SU-DHL-6 (cell line): ENCODE measurements at regions not wholly inside any gene's neighbourhood (a gene's known extent, or its start where the extent isn't known, plus 50 kb on each side); places are given as distances from the start of the nearest gene placed in this dataset.
A peak's percentile ranks its signal among the peaks of the same experiment; 100 is the strongest.

Source experiments
- H2AFZ ChIP-seq: fragments of 200-600 bp; sonication (generic); 2 replicates; pipeline ENCODE4 v1.6.1; 2014; ENCODE audit warnings: low read depth, mild to moderate bottlenecking, moderate library complexity, mixed read lengths, antibody characterized with exemption, low read length; ENCODE audit not compliant: severe bottlenecking
- H3F3A ChIP-seq: fragments of 200-600 bp; shearing (Covaris generic); 2 replicates; pipeline ENCODE4 v1.6.0; 2016; ENCODE audit warnings: antibody characterized with exemption, mild to moderate bottlenecking; ENCODE audit not compliant: insufficient read depth
- H3K27ac ChIP-seq: fragments of 200-600 bp; sonication (generic); 2 replicates; pipeline ENCODE4 v1.5.1; 2016; ENCODE audit warnings: low read depth, mild to moderate bottlenecking, low read length, moderate library complexity, mixed read lengths
- H3K27me3 ChIP-seq: fragments of 200-600 bp; sonication (generic), shearing (Covaris generic); 2 replicates; pipeline ENCODE4 v1.6.0; 2014; ENCODE audit warnings: mild to moderate bottlenecking, low read length
- H3K36me3 ChIP-seq: fragments of 200-600 bp; sonication (generic); 2 replicates; pipeline ENCODE4 v1.6.1; 2014; ENCODE audit warnings: mild to moderate bottlenecking, low read length, mixed read lengths
- H3K4me2 ChIP-seq: fragments of 300-600, 200-600 bp; shearing (Covaris generic), sonication (generic); 2 replicates; pipeline ENCODE4 v1.6.0; 2014; ENCODE audit warnings: low read length, low read depth, mild to moderate bottlenecking; ENCODE audit not compliant: poor library complexity, severe bottlenecking
- H3K4me3 ChIP-seq: fragments of 200-600 bp; sonication (generic); 2 replicates; pipeline ENCODE4 v1.5.1; 2014; ENCODE audit warnings: antibody characterized with exemption, low read length, mild to moderate bottlenecking, mixed read lengths; ENCODE audit not compliant: insufficient read depth, poor library complexity, severe bottlenecking
- H3K79me2 ChIP-seq: fragments of 200-600 bp; sonication (generic); 2 replicates; pipeline ENCODE4 v1.6.1; 2014; ENCODE audit warnings: mild to moderate bottlenecking, low read length, moderate library complexity; ENCODE audit not compliant: insufficient read depth
- H3K9ac ChIP-seq: fragments of 200-600 bp; sonication (generic); 2 replicates; pipeline ENCODE4 v1.7.0; 2014; ENCODE audit warnings: mild to moderate bottlenecking, low read length
- H3K9me2 ChIP-seq: fragments of 200-600 bp; sonication (generic); replicated peaks from 2 replicates; pipeline ENCODE4 v1.6.1; 2014; ENCODE audit warnings: low read length; ENCODE audit not compliant: insufficient read depth
- H3K9me3 ChIP-seq: fragments of 200-600 bp; sonication (generic); 2 replicates; pipeline ENCODE4 v1.6.1; 2014; ENCODE audit warnings: low read length, mixed read lengths; ENCODE audit not compliant: insufficient read depth
- H4K20me1 ChIP-seq: fragments of 200-600 bp; sonication (generic); 2 replicates; pipeline ENCODE4 v1.6.1; 2014; ENCODE audit warnings: low read depth, mild to moderate bottlenecking, antibody characterized with exemption, low read length, moderate library complexity, mixed read lengths
- CTCF ChIP-seq: fragments of 200-600 bp; sonication (generic); IDR thresholded peaks from one replicate; pipeline ENCODE4 v1.5.1; 2017; ENCODE audit warnings: antibody characterized with exemption, mild to moderate bottlenecking, low read length, moderate library complexity; ENCODE audit not compliant: insufficient read depth, poor library complexity, severe bottlenecking
- EZH2phosphoT487 ChIP-seq: fragments of 200-600 bp; sonication (generic), shearing (Covaris generic); conservative IDR thresholded peaks from 2 replicates; pipeline ENCODE4 v1.6.1; 2018; ENCODE audit warnings: mild to moderate bottlenecking, antibody characterized with exemption, low read length, moderate library complexity, mixed read lengths

- Histone ChIP-seq H3F3A (peaks cover 14% of the 10 kb centered on the region), H2AFZ (no peak overlapping the region), H3K9me2 (no peaks in the 10 kb centered on the region), H3K9ac (peak overlapping the region; percentile 26), H3K4me2 (peak overlapping the region; percentile 63), H3K27ac (peak overlapping the region; percentile 88), H3K27me3 (no peaks in the 10 kb centered on the region), H3K36me3 (no peaks in the 10 kb centered on the region), H3K79me2 (no peaks in the 10 kb centered on the region), H3K9me3 (no peaks in the 10 kb centered on the region), H3K4me3 (peak overlapping the region; percentile 26), H4K20me1 (no peaks in the 10 kb centered on the region)
- TF ChIP-seq EZH2phosphoT487 (no peak), CTCF (no peak)
These were observed 78.8 kb upstream of the ARID1B start for GRCh38 chr6:156698239-156699016.

- no peak for TF ChIP-seq CTCF
- no peak for TF ChIP-seq EZH2phosphoT487
- H3K27me3 ChIP-seq, result no peaks in the 10 kb centered on the region
- no peaks in the 10 kb centered on the region for H3K79me2 ChIP-seq
- no peaks in the 10 kb centered on the region for H3K9me2 ChIP-seq
- peaks cover 14% of the 10 kb centered on the region for H3F3A ChIP-seq
- no peaks in the 10 kb centered on the region for H4K20me1 ChIP-seq
- no peak overlapping the region for H2AFZ ChIP-seq
- peak overlapping the region; percentile 63 for H3K4me2 ChIP-seq
- peak overlapping the region; percentile 33 for H3K4me3 ChIP-seq
- peak overlapping the region; percentile 88 for H3K27ac ChIP-seq
- no peaks in the 10 kb centered on the region for H3K36me3 ChIP-seq
- H3K9me3 ChIP-seq, result no peaks in the 10 kb centered on the region
- H3K9ac ChIP-seq, result peak overlapping the region; percentile 26
These were observed 79.8 kb upstream of the ARID1B start for GRCh38 chr6:156697225-156697830.

GRCh38 chr6:156695742-156696141, 81.4 kb upstream of the ARID1B start:
- H3K9me3 ChIP-seq, result no peaks in the 10 kb centered on the region
- H3F3A ChIP-seq, result peaks cover 14% of the 10 kb centered on the region
- no peak overlapping the region for H3K9ac ChIP-seq
- TF ChIP-seq EZH2phosphoT487, result no peak
- TF ChIP-seq CTCF, result no peak
- H3K4me3 ChIP-seq, result no peak overlapping the region
- H3K27me3 ChIP-seq, result no peaks in the 10 kb centered on the region
- no peak overlapping the region for H3K27ac ChIP-seq
- H3K79me2 ChIP-seq, result no peaks in the 10 kb centered on the region
- H3K36me3 ChIP-seq, result no peaks in the 10 kb centered on the region
- H3K4me2 ChIP-seq, result no peak overlapping the region
- H3K9me2 ChIP-seq, result no peaks in the 10 kb centered on the region
- H2AFZ ChIP-seq, result no peak overlapping the region
- no peaks in the 10 kb centered on the region for H4K20me1 ChIP-seq
